ENCODE measurements at regions not wholly inside any gene's neighbourhood (a gene's known extent, or its start where the extent isn't known, plus 50 kb on each side); places are given as distances from the start of the nearest gene placed in this dataset.

GRCh38 chr4:117825600-117825999, 208.7 kb upstream of the NDST3 start:
- Histone ChIP-seq H3K9me2 (ENCODE audit: insufficient read depth) (no peaks in the 10 kb centered on the region), H4K20me1 (ENCODE audit: insufficient read depth) (no peaks in the 10 kb centered on the region), H3K4me2 (ENCODE audit: low read length) (no peak overlapping the region), H3K27ac (ENCODE audit: low read depth, low read length) (no peak overlapping the region), H3K4me1 (ENCODE audit: control insufficient read depth in 1 of 2, insufficient read depth in 2 of 2, low read length in 2 of 2) (no peaks in the 10 kb centered on the region), H3K9me3 (ENCODE audit: control insufficient read depth in 1 of 2, insufficient read depth in 1 of 2, low read depth in 1 of 2, low read length in 2 of 2) (no peaks in the 10 kb centered on the region), H3K36me3 (ENCODE audit: control insufficient read depth in 1 of 2, insufficient read depth in 2 of 2, low read length in 2 of 2) (no peaks in the 10 kb centered on the region), H3K27me3 (ENCODE audit: insufficient read depth, low read length) (no peaks in the 10 kb centered on the region), H3K9ac (ENCODE audit: low read length) (no peak overlapping the region), H3K79me2 (ENCODE audit: insufficient read depth, low read length) (no peaks in the 10 kb centered on the region), H3K4me3 (replicated peaks in 1 of 2; ENCODE audit: low read depth in 1 of 2, low read length in 2 of 2) (no peak overlapping the region), H2AFZ (ENCODE audit: low read depth, low read length, poor library complexity, severe bottlenecking) (no peak overlapping the region)
- POLR2A ChIA-PET: no interaction called here
- CTCF ChIA-PET: no interaction called here
- ATAC-seq (no peak), DNase-seq (ENCODE audit: low read depth, low spot score) (no peak)
- TF ChIP-seq ATF3 (IDR thresholded peaks at IDR 0.05) (no peak), ELF1 (IDR thresholded peaks at IDR 0.05; ENCODE audit: borderline replicate concordance, low read depth) (no peak), JUND (IDR thresholded peaks at IDR 0.05) (no peak), SIN3A (IDR thresholded peaks at IDR 0.05; ENCODE audit: low read depth) (no peak), YY1 (IDR thresholded peaks at IDR 0.05; ENCODE audit: extremely low read depth, insufficient replicate concordance, low read depth, low read length) (no peak), POLR2A (IDR thresholded peaks at IDR 0.05; ENCODE audit: borderline replicate concordance, extremely low read depth, insufficient read depth, insufficient read length) (no peak), CBX3 (IDR thresholded peaks at IDR 0.05; ENCODE audit: low read depth) (no peak), SP1 (IDR thresholded peaks at IDR 0.05; ENCODE audit: low read depth) (no peak), SRF (IDR thresholded peaks at IDR 0.05; ENCODE audit: low read depth) (no peak), ZNF274 (IDR thresholded peaks at IDR 0.05; ENCODE audit: low read depth, low read length) (no peak), EZH2phosphoT487 (IDR thresholded peaks at IDR 0.05; ENCODE audit: borderline replicate concordance) (no peak), EZH2 (IDR thresholded peaks at IDR 0.05) (no peak), POLR2AphosphoS5 (IDR thresholded peaks at IDR 0.05; ENCODE audit: low read depth, low read length) (no peak), CEBPB (IDR thresholded peaks at IDR 0.05; ENCODE audit: low read depth) (no peak), RAD21 (IDR thresholded peaks at IDR 0.05; ENCODE audit: low read depth) (no peak), REST (IDR thresholded peaks at IDR 0.05; ENCODE audit: low read depth) (no peak), TCF7L2 (IDR thresholded peaks at IDR 0.05; ENCODE audit: borderline replicate concordance, extremely low read depth, insufficient read depth, insufficient read length) (no peak)
- TF ChIP-seq, protein P1, sequence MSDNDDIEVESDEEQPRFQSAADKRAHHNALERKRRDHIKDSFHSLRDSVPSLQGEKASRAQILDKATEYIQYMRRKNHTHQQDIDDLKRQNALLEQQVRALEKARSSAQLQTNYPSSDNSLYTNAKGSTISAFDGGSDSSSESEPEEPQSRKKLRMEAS (IDR thresholded peaks at IDR 0.05): no peak
- TF ChIP-seq, protein P2, sequence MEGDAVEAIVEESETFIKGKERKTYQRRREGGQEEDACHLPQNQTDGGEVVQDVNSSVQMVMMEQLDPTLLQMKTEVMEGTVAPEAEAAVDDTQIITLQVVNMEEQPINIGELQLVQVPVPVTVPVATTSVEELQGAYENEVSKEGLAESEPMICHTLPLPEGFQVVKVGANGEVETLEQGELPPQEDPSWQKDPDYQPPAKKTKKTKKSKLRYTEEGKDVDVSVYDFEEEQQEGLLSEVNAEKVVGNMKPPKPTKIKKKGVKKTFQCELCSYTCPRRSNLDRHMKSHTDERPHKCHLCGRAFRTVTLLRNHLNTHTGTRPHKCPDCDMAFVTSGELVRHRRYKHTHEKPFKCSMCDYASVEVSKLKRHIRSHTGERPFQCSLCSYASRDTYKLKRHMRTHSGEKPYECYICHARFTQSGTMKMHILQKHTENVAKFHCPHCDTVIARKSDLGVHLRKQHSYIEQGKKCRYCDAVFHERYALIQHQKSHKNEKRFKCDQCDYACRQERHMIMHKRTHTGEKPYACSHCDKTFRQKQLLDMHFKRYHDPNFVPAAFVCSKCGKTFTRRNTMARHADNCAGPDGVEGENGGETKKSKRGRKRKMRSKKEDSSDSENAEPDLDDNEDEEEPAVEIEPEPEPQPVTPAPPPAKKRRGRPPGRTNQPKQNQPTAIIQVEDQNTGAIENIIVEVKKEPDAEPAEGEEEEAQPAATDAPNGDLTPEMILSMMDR (IDR thresholded peaks at IDR 0.05 in 2 of 3, conservative IDR thresholded peaks at IDR 0.05 in 1 of 3; ENCODE audit: borderline replicate concordance in 1 of 3, insufficient read depth in 1 of 3, low read depth in 2 of 3, low read length in 2 of 3): no peak
- TF ChIP-seq, protein P3, sequence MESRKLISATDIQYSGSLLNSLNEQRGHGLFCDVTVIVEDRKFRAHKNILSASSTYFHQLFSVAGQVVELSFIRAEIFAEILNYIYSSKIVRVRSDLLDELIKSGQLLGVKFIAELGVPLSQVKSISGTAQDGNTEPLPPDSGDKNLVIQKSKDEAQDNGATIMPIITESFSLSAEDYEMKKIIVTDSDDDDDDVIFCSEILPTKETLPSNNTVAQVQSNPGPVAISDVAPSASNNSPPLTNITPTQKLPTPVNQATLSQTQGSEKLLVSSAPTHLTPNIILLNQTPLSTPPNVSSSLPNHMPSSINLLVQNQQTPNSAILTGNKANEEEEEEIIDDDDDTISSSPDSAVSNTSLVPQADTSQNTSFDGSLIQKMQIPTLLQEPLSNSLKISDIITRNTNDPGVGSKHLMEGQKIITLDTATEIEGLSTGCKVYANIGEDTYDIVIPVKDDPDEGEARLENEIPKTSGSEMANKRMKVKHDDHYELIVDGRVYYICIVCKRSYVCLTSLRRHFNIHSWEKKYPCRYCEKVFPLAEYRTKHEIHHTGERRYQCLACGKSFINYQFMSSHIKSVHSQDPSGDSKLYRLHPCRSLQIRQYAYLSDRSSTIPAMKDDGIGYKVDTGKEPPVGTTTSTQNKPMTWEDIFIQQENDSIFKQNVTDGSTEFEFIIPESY (IDR thresholded peaks at IDR 0.05; ENCODE audit: extremely low read depth, insufficient replicate concordance, low read length): no peak
- intact Hi-C loops (cut with micrococcal nuclease): no loop called here
- no TSS peak for BruUV-seq (replicated peaks)
- RAD21 ChIA-PET (ENCODE audit: low non-redundant PET in 1 of 2, low total read pairs in 2 of 2, uncharacterized antibody in 2 of 2, unreplicated experiment in 2 of 2): no interaction called here

Measured in HCT116 (cell line).